ENCODE measurements at regions not wholly inside any gene's neighbourhood (a gene's known extent, or its start where the extent isn't known, plus 50 kb on each side); places are given as distances from the start of the nearest gene placed in this dataset.

DNA sequence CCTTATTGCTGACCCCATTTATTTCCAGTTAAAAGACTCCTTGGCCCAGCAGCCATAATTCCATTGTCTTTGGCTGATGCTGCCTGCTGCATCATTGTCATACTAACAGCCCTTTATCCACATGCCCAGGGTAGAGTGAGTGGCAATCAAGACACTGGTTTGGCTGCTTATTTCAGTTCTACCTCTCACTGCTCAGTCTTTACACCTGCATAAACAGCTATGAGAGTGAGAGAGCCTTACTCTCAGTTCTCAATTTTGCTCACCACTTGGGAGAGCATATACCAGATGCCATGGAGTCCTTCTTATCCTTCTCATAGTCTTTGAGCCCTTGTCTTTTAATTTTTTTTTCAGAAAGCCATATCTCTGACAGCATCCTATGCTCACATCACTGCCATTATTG lies 596.9 kb upstream of the CYLC2 start:
- TF ChIP-seq, protein P1, sequence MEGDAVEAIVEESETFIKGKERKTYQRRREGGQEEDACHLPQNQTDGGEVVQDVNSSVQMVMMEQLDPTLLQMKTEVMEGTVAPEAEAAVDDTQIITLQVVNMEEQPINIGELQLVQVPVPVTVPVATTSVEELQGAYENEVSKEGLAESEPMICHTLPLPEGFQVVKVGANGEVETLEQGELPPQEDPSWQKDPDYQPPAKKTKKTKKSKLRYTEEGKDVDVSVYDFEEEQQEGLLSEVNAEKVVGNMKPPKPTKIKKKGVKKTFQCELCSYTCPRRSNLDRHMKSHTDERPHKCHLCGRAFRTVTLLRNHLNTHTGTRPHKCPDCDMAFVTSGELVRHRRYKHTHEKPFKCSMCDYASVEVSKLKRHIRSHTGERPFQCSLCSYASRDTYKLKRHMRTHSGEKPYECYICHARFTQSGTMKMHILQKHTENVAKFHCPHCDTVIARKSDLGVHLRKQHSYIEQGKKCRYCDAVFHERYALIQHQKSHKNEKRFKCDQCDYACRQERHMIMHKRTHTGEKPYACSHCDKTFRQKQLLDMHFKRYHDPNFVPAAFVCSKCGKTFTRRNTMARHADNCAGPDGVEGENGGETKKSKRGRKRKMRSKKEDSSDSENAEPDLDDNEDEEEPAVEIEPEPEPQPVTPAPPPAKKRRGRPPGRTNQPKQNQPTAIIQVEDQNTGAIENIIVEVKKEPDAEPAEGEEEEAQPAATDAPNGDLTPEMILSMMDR (IDR thresholded peaks at IDR 0.05): no peak
- TF ChIP-seq ZFX (IDR thresholded peaks at IDR 0.05; ENCODE audit: borderline replicate concordance): no peak
